WTC11 (cell line): ENCODE measurements at regions not wholly inside any gene's neighbourhood (a gene's known extent, or its start where the extent isn't known, plus 50 kb on each side); places are given as distances from the start of the nearest gene placed in this dataset.

ENCODE experiments used
- ATAC-seq: fragments of 200-7000 bp; cut with Tn5 transposase; 2 replicates; pipeline ENCODE4 v1.10.0; 2021; ENCODE audit warnings: mild to moderate bottlenecking, moderate library complexity
- CTCF ChIA-PET: fragments of 300-600 bp; sonication (Branson Sonifier 250); formaldehyde crosslinking; loops from one replicate; lab custom pipeline; 2021; ENCODE audit warnings: antibody characterized with exemption; lab: Charles Lee
- POLR2A ChIA-PET: fragments of 350-600 bp; sonication (Branson Sonifier 250); formaldehyde crosslinking; loops from one replicate; lab custom pipeline; 2021; ENCODE audit warnings: antibody characterized with exemption; lab: Charles Lee
- DNase-seq: peaks from one replicate; pipeline ENCODE4 v3.0.0; 2021; ENCODE audit warnings: low spot score
- H3K27ac Mint-ChIP-seq: 2 replicates; pipeline ENCODE4 v1.8.0; 2021; ENCODE audit warnings: mixed read lengths
- H3K27me3 Mint-ChIP-seq: 2 replicates; pipeline ENCODE4 v1.8.0; 2021; ENCODE audit warnings: low read depth, mild to moderate bottlenecking, moderate library complexity, mixed read lengths
- H3K36me3 Mint-ChIP-seq: 2 replicates; pipeline ENCODE4 v1.8.0; 2021; ENCODE audit warnings: mixed read lengths
- H3K4me1 Mint-ChIP-seq: 2 replicates; pipeline ENCODE4 v1.8.0; 2022; ENCODE audit warnings: mixed read lengths
- H3K4me3 Mint-ChIP-seq: 2 replicates; pipeline ENCODE4 v1.8.0; 2021; ENCODE audit warnings: mild to moderate bottlenecking, moderate library complexity, mixed read lengths
- H3K9me3 Mint-ChIP-seq: 2 replicates; pipeline ENCODE4 v1.8.0; 2021; ENCODE audit warnings: mixed read lengths
- ATF3 ChIP-seq: sonication (generic); formaldehyde crosslinking; conservative IDR thresholded peaks from 2 replicates; pipeline ENCODE4 v1.8.1; 2022; ENCODE audit warnings: mild to moderate bottlenecking, missing genetic modification reagents
- CREM ChIP-seq: sonication (generic); formaldehyde crosslinking; IDR thresholded peaks from 2 replicates; pipeline ENCODE4 v1.8.1; 2022; ENCODE audit warnings: mild to moderate bottlenecking, missing genetic modification reagents, moderate library complexity
- ETV6 ChIP-seq: sonication (generic); formaldehyde crosslinking; IDR thresholded peaks from 2 replicates; pipeline ENCODE4 v1.8.1; 2022; ENCODE audit warnings: mild to moderate bottlenecking, missing genetic modification reagents
- IRF1 ChIP-seq: sonication (generic); formaldehyde crosslinking; IDR thresholded peaks from 2 replicates; pipeline ENCODE4 v1.8.0; 2023; ENCODE audit warnings: missing genetic modification reagents
- NFATC4 ChIP-seq: fragments of 250-450 bp; sonication (Bioruptor Pico); IDR thresholded peaks from 2 replicates; pipeline ENCODE4 v1.9.0; 2021; ENCODE audit warnings: mild to moderate bottlenecking
- NFE2L1 ChIP-seq: sonication (generic); formaldehyde crosslinking; IDR thresholded peaks from 2 replicates; pipeline ENCODE4 v1.8.1; 2023; ENCODE audit warnings: missing genetic modification reagents
- RELA ChIP-seq: sonication (generic); formaldehyde crosslinking; IDR thresholded peaks from 2 replicates; pipeline ENCODE4 v1.8.1; 2022; ENCODE audit warnings: missing genetic modification reagents, mild to moderate bottlenecking, borderline replicate concordance
- SMAD3 ChIP-seq: sonication (generic); formaldehyde crosslinking; IDR thresholded peaks from 2 replicates; pipeline ENCODE4 v1.8.0; 2022; ENCODE audit warnings: missing genetic modification reagents, mild to moderate bottlenecking, borderline replicate concordance
- SMAD4 ChIP-seq: sonication (generic); formaldehyde crosslinking; IDR thresholded peaks from 2 replicates; pipeline ENCODE4 v1.8.0; 2022; ENCODE audit warnings: mild to moderate bottlenecking, missing genetic modification reagents
- SOX15 ChIP-seq: fragments of 250-450 bp; sonication (Bioruptor Pico); IDR thresholded peaks from 2 replicates; pipeline ENCODE4 v1.9.0; 2021; ENCODE audit warnings: mild to moderate bottlenecking
- TEAD1 ChIP-seq: sonication (generic); formaldehyde crosslinking; IDR thresholded peaks from 2 replicates; pipeline ENCODE4 v1.8.0; 2022; ENCODE audit warnings: mild to moderate bottlenecking, missing genetic modification reagents
- TP53 ChIP-seq: sonication (generic); formaldehyde crosslinking; IDR thresholded peaks from 2 replicates; pipeline ENCODE4 v1.8.1; 2023; ENCODE audit warnings: mild to moderate bottlenecking, missing genetic modification reagents
- USF2 ChIP-seq: sonication (generic); formaldehyde crosslinking; IDR thresholded peaks from 2 replicates; pipeline ENCODE4 v1.8.1; 2023; ENCODE audit warnings: mild to moderate bottlenecking, missing genetic modification reagents, moderate library complexity
- ZMAT4 ChIP-seq: fragments of 250-450 bp; sonication (Bioruptor Pico); IDR thresholded peaks from 2 replicates; pipeline ENCODE4 v1.9.0; 2021; ENCODE audit warnings: mild to moderate bottlenecking
- ZNF232 ChIP-seq: sonication (generic); formaldehyde crosslinking; IDR thresholded peaks from 2 replicates; pipeline ENCODE4 v1.8.0; 2022; ENCODE audit warnings: mild to moderate bottlenecking, missing genetic modification reagents
- ZNF263 ChIP-seq: sonication (generic); formaldehyde crosslinking; IDR thresholded peaks from 2 replicates; pipeline ENCODE4 v1.8.1; 2022; ENCODE audit warnings: low read depth, mild to moderate bottlenecking, moderate library complexity, missing genetic modification reagents
- TF ChIP-seq, protein P1 (sequence below): sonication (generic); formaldehyde crosslinking; IDR thresholded peaks from 2 replicates; pipeline ENCODE4 v1.8.1; 2023; ENCODE audit warnings: mild to moderate bottlenecking, missing genetic modification reagents, moderate library complexity
- TF ChIP-seq, protein P2 (sequence below): fragments of 250-450 bp; sonication (Bioruptor Pico); IDR thresholded peaks from 2 replicates; pipeline ENCODE4 v1.9.0; 2021; ENCODE audit warnings: moderate library complexity, mild to moderate bottlenecking, inconsistent platforms, borderline replicate concordance
- TF ChIP-seq, protein P3 (sequence below): fragments of 250-450 bp; sonication (Bioruptor Pico); conservative IDR thresholded peaks from 2 replicates; pipeline ENCODE4 v1.9.0; 2021; ENCODE audit warnings: mild to moderate bottlenecking
- TF ChIP-seq, protein P4 (sequence below): sonication (generic); formaldehyde crosslinking; IDR thresholded peaks from 2 replicates; pipeline ENCODE4 v1.8.1; 2022; ENCODE audit warnings: mild to moderate bottlenecking, moderate library complexity, missing genetic modification reagents

DNA sequence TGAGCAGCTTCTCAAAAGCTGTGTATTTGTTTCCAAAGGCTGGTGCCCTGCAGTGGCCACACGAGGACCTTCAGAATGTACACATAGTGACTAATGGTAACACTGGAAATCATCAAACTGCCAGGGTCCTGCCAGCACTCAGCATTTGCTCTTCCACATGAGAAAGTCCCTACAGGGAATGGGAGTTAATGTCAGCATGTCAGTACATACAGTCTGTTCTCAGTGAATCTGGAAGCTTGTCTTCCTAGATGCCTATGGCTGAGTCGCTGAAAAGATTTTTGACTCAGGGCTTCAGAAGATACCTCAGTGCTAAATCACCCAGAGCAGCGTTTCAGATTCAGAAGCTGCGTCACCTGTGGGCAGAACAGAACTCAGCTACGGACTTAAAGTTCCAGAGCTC is 108.2 kb downstream of the CDC7 start:
- peaks cover 12% of the 10 kb centered on the region for H3K4me1 Mint-ChIP-seq
- POLR2A ChIA-PET: no interaction called here
- DNase-seq: no peak
- TF ChIP-seq RELA: no peak
- no peak for TF ChIP-seq ZMAT4 (CRISPR knock-in tag)
- no peak for TF ChIP-seq SMAD4 (CRISPR knock-in tag)
- TF ChIP-seq TP53 (CRISPR knock-in tag): no peak
- TF ChIP-seq, protein P1, sequence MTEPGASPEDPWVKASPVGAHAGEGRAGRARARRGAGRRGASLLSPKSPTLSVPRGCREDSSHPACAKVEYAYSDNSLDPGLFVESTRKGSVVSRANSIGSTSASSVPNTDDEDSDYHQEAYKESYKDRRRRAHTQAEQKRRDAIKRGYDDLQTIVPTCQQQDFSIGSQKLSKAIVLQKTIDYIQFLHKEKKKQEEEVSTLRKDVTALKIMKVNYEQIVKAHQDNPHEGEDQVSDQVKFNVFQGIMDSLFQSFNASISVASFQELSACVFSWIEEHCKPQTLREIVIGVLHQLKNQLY (CRISPR knock-in tag): no peak
- TF ChIP-seq ETV6: no peak
- no peak for TF ChIP-seq CREM (CRISPR knock-in tag)
- TF ChIP-seq, protein P2, sequence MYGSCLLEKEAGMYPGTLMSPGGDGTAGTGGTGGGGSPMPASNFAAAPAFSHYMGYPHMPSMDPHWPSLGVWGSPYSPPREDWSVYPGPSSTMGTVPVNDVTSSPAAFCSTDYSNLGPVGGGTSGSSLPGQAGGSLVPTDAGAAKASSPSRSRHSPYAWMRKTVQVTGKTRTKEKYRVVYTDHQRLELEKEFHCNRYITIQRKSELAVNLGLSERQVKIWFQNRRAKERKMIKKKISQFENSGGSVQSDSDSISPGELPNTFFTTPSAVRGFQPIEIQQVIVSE: no peak
- TF ChIP-seq IRF1 (CRISPR knock-in tag): no peak
- TF ChIP-seq NFE2L1: no peak
- TF ChIP-seq TEAD1 (CRISPR knock-in tag): no peak
- no peak for ATAC-seq
- H3K9me3 Mint-ChIP-seq: peaks cover 9% of the 10 kb centered on the region
- no peaks in the 10 kb centered on the region for H3K36me3 Mint-ChIP-seq
- CTCF ChIA-PET: no interaction called here
- H3K27ac Mint-ChIP-seq: no peak overlapping the region
- H3K27me3 Mint-ChIP-seq: no peaks in the 10 kb centered on the region
- H3K4me3 Mint-ChIP-seq: no peak overlapping the region

- Mint-ChIP-seq H3K4me3 (no peak overlapping the region), H3K36me3 (no peaks in the 10 kb centered on the region), H3K9me3 (peaks cover 9% of the 10 kb centered on the region), H3K27me3 (no peaks in the 10 kb centered on the region), H3K27ac (no peak overlapping the region), H3K4me1 (peaks cover 12% of the 10 kb centered on the region)
- DNase-seq: no peak
- CTCF ChIA-PET: no interaction called here
- TF ChIP-seq, protein P3, sequence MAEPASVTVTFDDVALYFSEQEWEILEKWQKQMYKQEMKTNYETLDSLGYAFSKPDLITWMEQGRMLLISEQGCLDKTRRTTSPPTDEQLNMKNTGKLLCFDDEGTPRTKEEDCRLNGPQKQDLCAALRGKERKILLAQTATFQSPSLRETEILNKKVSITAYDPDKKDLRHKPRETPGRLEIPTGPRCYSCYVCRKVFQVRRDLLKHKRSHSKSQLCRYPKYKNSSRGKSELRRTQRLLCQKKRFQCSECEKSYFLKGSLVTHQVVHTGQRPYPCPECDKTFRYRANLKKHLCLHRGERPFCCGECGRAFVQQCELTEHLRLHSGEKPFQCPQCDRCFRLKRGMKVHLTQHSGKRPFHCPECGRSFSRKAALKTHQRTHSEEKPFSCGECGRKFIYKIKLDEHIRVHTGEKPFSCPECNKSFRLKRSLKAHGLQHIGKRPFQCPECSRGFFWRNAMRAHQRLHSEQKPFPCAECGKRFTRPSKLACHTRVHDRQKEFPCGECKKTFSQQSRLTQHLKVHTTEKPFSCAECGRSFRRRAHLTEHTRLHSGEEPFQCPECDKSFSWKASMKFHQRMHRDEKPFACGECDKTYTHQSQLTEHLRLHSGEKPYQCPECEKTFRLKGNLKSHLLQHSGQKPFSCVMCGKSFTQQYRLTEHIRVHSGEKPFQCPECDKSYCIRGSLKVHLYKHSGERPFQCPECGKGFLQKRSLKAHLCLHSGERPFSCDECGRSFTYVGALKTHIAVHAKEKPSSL: no peak
- TF ChIP-seq NFE2L1 (no peak), ZNF263 (CRISPR knock-in tag) (no peak), ATF3 (CRISPR knock-in tag) (no peak), SMAD3 (no peak), NFATC4 (CRISPR knock-in tag) (no peak), ETV6 (no peak), ZNF232 (CRISPR knock-in tag) (no peak), SOX15 (CRISPR knock-in tag) (no peak), USF2 (CRISPR knock-in tag) (no peak), CREM (CRISPR knock-in tag) (no peak), IRF1 (CRISPR knock-in tag) (no peak)
- TF ChIP-seq, protein P4, sequence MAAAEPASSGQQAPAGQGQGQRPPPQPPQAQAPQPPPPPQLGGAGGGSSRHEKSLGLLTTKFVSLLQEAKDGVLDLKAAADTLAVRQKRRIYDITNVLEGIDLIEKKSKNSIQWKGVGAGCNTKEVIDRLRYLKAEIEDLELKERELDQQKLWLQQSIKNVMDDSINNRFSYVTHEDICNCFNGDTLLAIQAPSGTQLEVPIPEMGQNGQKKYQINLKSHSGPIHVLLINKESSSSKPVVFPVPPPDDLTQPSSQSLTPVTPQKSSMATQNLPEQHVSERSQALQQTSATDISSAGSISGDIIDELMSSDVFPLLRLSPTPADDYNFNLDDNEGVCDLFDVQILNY (CRISPR knock-in tag): no peak
- ATAC-seq: no peak
- POLR2A ChIA-PET: no interaction called here
These were observed 108.9 kb downstream of the CDC7 start for GRCh38 chr1:91609551-91609950.
